Right hindlimb (tissue), 1 donor: ENCODE measurements at regions not wholly inside any gene's neighbourhood (a gene's known extent, or its start where the extent isn't known, plus 50 kb on each side); places are given as distances from the start of the nearest gene placed in this dataset.
"Not testable (repeated sequence)": the region's sequence is repeated elsewhere in the genome, so short reads cannot be mapped to it uniquely, and the experiment has no call there.

ENCODE experiments used
- DNase-seq: peaks from one replicate; pipeline ENCODE4 v3.0.0-alpha.2; 2018

- no peak for DNase-seq
Measured at GRCh38 chr13:109309625-109310363, 476.6 kb downstream of the IRS2 start.

GRCh38 chr13:109307027-109307426, 479.4 kb downstream of the IRS2 start:
- DNase-seq, result no peak

GRCh38 chr13:109301726-109302125, 484.7 kb downstream of the IRS2 start:
- DNase-seq, result no peak

- no peak for DNase-seq
Measured at GRCh38 chr13:109301276-109301675, 485.1 kb downstream of the IRS2 start.

- no peak for DNase-seq
Measured at GRCh38 chr13:109297628-109298027, 488.8 kb downstream of the IRS2 start.

GRCh38 chr13:109293166-109293565, 493.2 kb downstream of the IRS2 start:
- DNase-seq, result no peak

- no peak for DNase-seq
Measured at GRCh38 chr13:109288151-109288709, 498.2 kb downstream of the IRS2 start.

GRCh38 chr13:109287553-109287952, 498.8 kb downstream of the IRS2 start:
- DNase-seq, result no peak

GRCh38 chr13:109285586-109285985, 500.8 kb downstream of the IRS2 start:
- no peak for DNase-seq

- DNase-seq, result no peak
Measured at GRCh38 chr13:109281903-109282635, 504.3 kb downstream of the IRS2 start.

GRCh38 chr13:109281017-109281902, 505.1 kb downstream of the IRS2 start:
- no peak for DNase-seq

- DNase-seq, result no peak
Measured at GRCh38 chr13:109276261-109276660, 510.1 kb downstream of the IRS2 start.

GRCh38 chr13:109275852-109276251, 510.5 kb downstream of the IRS2 start:
- DNase-seq, result no peak

GRCh38 chr13:109275139-109275745, 511.1 kb downstream of the IRS2 start:
- no peak for DNase-seq

GRCh38 chr13:109274188-109274821, 512.1 kb downstream of the IRS2 start:
- no peak for DNase-seq

- DNase-seq, result no peak
Measured at GRCh38 chr13:109273326-109273751, 513.0 kb downstream of the IRS2 start.

- DNase-seq, result no peak
Measured at GRCh38 chr13:109272595-109273325, 513.6 kb downstream of the IRS2 start.

GRCh38 chr13:109271555-109272541, 514.5 kb downstream of the IRS2 start:
- no peak for DNase-seq

- DNase-seq, result no peak
Measured at GRCh38 chr13:109271061-109271460, 515.3 kb downstream of the IRS2 start.

GRCh38 chr13:109269381-109269780, 517.0 kb downstream of the IRS2 start:
- not testable (repeated sequence) for DNase-seq
